K562 (cell line): ENCODE measurements at regions not wholly inside any gene's neighbourhood (a gene's known extent, or its start where the extent isn't known, plus 50 kb on each side); places are given as distances from the start of the nearest gene placed in this dataset.

Source experiments
- ARID1B ChIP-seq: fragments of 450-650 bp; IDR thresholded peaks from 2 replicates; pipeline ENCODE4 v1.6.1; 2016; ENCODE audit warnings: antibody characterized with exemption, mild to moderate bottlenecking, inconsistent platforms
- ARID4B ChIP-seq: sonication (generic); formaldehyde crosslinking; IDR thresholded peaks from 2 replicates; pipeline ENCODE4 v1.8.0; 2022; ENCODE audit warnings: mild to moderate bottlenecking, missing genetic modification reagents
- CBFA2T3 ChIP-seq: fragments of 450-650 bp; IDR thresholded peaks from 2 replicates; pipeline ENCODE4 v1.6.1; 2017
- CCNT2 ChIP-seq: IDR thresholded peaks from 2 replicates; pipeline ENCODE4 v1.6.1; 2011; ENCODE audit warnings: borderline replicate concordance, low read depth, mild to moderate bottlenecking, moderate library complexity, mixed read lengths, low read length; ENCODE audit not compliant: insufficient read length; ENCODE audit errors: extremely low read depth
- KLF6 ChIP-seq: fragments of 250-450 bp; sonication (Bioruptor Pico); IDR thresholded peaks from 2 replicates; pipeline ENCODE4 v1.4.0; 2020; ENCODE audit warnings: mild to moderate bottlenecking, moderate library complexity, borderline replicate concordance
- NFIX ChIP-seq: fragments of 250-450 bp; sonication (Bioruptor Pico); IDR thresholded peaks from 2 replicates; pipeline ENCODE4 v1.4.0; 2020; ENCODE audit warnings: low read depth, mild to moderate bottlenecking, moderate library complexity
- PTBP1 ChIP-seq: fragments of 200-400 bp; formaldehyde crosslinking; IDR thresholded peaks from 2 replicates; pipeline ENCODE4 v1.6.1; 2017; ENCODE audit warnings: low read depth, low read length
- RCOR1 ChIP-seq, 2 experiments: IDR thresholded peaks; 2 replicates each; pipeline ENCODE4 v1.6.1; 2012; ENCODE audit warnings: low read depth in 2 of 2, low read length in 2 of 2, borderline replicate concordance in 1 of 2, improper control_type of control experiment in 1 of 2
- SRSF9 ChIP-seq: fragments of 200-400 bp; formaldehyde crosslinking; IDR thresholded peaks from 2 replicates; pipeline ENCODE4 v1.6.1; 2017; ENCODE audit warnings: low read depth, low read length, borderline replicate concordance
- STAT5A ChIP-seq: IDR thresholded peaks from 2 replicates; pipeline ENCODE4 v1.6.1; 2012; ENCODE audit warnings: low read length, inconsistent platforms, borderline replicate concordance
- TAL1 ChIP-seq: fragments of 450-650 bp; IDR thresholded peaks from 2 replicates; pipeline ENCODE4 v1.6.1; 2016; ENCODE audit warnings: mild to moderate bottlenecking
- ZNF592 ChIP-seq: fragments of 450-650 bp; IDR thresholded peaks from 2 replicates; pipeline ENCODE4 v1.6.1; 2017; ENCODE audit warnings: antibody characterized with exemption, mild to moderate bottlenecking

- TF ChIP-seq RCOR1 (IDR thresholded peaks at IDR 0.05; ENCODE audit: borderline replicate concordance in 1 of 2, low read depth in 2 of 2, low read length in 2 of 2) (0 out of 4 replicates have a peak, but pooled peaks of 1 of the 2 experiments have one; percentile 21), ZNF592 (no peak), CCNT2 (peak; percentile 20), SRSF9 (no peak), TAL1 (peak; percentile 29; the same call in 1 of the 2 replicates), STAT5A (0 out of 2 replicates have a peak, but pooled peaks have one; percentile 26), NFIX (CRISPR knock-in tag) (no peak), CBFA2T3 (peak; percentile 72), PTBP1 (no peak), ARID1B (peak; percentile 69), ARID4B (CRISPR knock-in tag) (no peak), KLF6 (CRISPR knock-in tag) (no peak)
These were observed 66.9 kb upstream of the DIAPH3 start (continued) for GRCh38 chr13:60230593-60230992.
